Iris pigment epithelial cell (primary cell): ENCODE measurements at regions not wholly inside any gene's neighbourhood (a gene's known extent, or its start where the extent isn't known, plus 50 kb on each side); places are given as distances from the start of the nearest gene placed in this dataset.
"Not testable (repeated sequence)": the region's sequence is repeated elsewhere in the genome, so short reads cannot be mapped to it uniquely, and the experiment has no call there.

Source experiments
- DNase-seq: peaks from one replicate; pipeline ENCODE4 v3.0.0-alpha.2; 2011; ENCODE audit warnings: low read depth

- peak; percentile 9 for DNase-seq
Observed at GRCh38 chr15:87722941-87723691, 533.4 kb downstream of the NTRK3 start.

GRCh38 chr15:87720235-87720634, 536.3 kb downstream of the NTRK3 start:
- no peak for DNase-seq

- no peak for DNase-seq
Observed at GRCh38 chr15:87716422-87716821, 540.1 kb downstream of the NTRK3 start.

DNA sequence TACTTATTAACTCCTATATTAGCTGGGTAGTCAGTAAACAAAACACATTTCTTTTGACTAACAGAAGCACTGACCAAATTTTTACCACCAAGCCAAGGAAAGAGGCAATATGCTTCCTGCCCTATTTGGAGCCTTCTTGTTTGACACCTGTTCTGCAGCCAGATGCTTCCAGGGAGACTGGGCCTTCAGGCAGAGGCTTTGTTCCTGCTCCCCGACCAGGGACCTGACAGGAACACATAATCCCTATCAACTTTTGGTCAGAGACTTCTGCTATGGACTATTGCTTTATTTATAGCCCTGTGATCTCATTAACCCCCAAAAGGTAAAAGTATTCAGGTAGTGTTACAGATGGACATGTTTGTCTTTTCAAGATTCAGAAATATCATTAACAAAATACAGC, 541.3 kb downstream of the NTRK3 start:
- no peak for DNase-seq

DNA sequence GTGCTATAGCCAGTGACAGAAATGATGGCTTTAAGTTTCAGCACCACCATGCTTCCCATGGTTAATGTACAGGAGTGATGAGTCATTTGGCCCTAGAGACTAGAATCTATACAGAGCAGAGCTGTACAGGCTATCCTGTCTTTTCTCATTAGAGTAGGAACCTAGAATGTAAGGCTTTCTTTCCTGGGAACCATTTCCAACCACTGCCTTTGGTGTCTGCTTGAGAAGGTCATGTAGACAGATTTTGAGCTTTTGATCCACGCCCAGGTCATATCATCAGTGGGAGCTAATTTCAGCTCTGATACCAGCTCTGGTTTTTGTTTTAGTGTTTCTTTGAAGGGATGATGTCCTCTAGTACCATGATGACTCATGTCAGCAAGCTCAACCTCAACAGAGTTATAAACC, 543.1 kb downstream of the NTRK3 start:
- no peak for DNase-seq

- DNase-seq = no peak
Observed at GRCh38 chr15:87712211-87712610, 544.3 kb downstream of the NTRK3 start.

DNA sequence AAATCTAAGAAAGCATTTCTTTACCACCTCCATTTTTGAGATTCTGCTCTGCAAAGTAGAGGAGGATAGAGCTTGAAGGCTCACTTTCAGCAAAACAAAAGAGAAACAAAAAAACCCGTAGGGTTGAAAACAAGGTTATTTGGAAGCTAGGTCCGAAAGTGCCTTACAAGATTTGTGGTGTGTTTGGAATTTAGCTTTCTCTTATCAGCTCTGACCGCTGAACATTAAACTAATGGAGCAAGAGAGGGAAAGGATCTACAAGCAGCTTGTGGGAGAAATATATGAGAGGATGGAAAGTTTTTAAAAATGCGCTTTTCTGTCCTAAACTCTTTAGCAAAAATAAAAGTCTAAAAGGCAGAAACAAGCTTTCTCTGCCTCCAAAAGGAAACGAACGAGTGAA, 545.5 kb downstream of the NTRK3 start:
- DNase-seq = peak; percentile 8

DNA sequence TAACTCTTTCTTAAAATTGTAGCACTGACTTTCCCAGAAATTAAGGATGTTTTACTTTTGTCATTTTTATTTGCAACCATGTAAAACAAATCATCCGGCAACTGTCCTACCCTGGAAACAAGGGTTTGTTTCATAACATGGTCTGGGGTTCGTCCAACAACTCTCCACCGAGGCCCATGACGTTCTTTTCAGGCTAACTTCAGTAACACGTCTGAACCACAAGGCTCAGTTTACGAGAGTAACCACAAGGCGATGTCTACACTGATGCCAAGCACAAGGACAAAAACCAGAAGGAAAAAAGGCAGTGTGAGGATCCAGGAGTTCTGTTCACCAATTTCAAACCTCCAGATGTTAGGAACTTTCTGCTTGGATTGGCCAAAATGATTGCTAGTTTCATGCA, 546.1 kb downstream of the NTRK3 start:
- no peak for DNase-seq

- DNase-seq = no peak
Observed at GRCh38 chr15:87707566-87708130, 548.9 kb downstream of the NTRK3 start.

GRCh38 chr15:87707071-87707470, 549.5 kb downstream of the NTRK3 start:
- DNase-seq = no peak

DNA sequence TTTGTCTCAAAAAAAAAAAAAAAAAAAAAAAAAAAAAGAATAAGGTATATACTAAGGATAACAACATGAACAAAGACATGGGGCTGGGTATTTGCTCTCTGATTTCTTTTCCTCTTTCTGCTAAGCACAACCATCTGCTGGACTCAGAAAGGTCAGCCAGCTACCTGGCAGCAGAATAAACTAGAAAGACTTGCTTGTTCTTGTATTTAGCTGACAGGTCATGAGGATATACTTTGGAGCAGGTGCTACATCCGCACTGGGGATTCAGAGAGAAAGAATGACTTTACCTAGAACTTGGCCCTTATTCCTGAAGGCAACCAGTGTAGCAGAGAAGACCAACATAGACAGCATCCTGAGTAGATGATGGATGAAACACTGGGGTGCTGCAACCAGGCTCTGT, 550.5 kb downstream of the NTRK3 start:
- no peak for DNase-seq

DNA sequence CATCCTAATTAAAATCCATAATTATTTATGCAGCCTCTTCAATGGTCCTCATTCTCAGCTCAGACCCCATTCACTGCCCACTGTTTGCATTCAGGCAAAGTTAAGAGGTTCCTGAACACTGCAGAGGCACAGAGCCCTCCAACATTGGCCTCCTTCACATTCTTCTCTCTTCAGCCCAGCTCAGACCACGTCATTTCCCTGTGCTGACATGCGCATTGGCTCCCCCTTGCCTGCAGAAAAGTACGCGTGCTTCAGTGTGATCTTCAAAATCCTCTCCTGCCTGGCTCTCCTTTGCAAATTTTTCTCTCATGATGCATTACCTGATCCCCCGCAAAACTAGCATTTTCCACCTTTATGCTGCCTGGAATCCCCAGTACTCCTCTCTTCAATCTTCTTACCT, 552.3 kb downstream of the NTRK3 start:
- no peak for DNase-seq

DNA sequence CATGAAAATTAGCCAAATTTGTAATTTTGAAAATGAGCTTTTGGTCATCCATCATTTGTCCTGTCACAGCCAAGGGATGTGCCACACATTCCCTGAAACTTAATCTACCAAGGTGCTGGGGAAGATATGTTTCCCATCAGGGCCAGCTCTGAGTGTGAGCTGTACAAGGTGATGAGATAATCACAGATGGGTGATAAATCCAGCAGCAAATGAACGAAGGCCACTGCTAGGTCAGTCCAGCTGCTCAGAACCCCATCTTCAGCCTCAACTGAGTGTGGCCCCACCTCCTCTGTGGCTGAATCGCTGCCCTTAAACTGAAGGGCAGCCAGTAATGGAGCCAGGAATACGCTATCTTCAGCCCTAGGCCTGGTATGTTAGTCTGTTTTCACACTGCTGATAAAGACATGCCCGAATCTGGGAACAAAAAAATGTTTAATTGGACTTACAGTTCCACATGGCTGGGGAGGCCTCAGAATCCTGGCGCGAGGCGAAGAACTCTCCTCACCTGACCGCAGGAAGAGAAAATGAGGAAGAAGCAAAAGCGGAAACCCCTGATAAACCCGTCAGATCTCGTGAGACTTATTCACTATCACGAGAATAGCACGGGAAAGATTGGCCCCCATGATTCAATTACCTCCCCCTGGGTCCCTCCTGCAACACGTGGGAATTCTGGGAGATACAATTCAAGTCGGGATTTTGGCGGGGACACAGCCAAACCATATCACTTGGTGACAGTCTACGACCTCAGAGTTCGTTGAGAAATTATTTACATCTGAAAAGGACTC, 553.0 kb downstream of the NTRK3 start:
- no peak for DNase-seq

DNA sequence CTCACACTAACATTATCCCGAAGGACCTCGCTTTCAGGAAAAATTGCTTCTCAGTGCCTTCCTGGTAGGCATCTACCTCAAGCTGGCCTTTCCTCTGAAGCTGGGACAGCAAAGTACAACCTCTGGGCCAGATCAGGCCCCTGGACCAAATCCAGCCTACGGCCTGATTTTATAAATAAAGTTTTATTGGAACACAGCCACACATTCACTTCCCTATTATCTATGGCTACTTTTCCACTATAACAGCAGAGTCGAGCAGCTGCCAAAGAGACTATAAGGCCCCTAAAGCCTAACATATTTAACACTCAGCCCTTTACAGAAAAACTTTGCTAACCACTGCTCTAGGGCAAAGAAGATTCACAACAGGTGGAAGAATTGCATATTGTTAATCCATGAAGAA, 554.3 kb downstream of the NTRK3 start:
- no peak for DNase-seq

DNA sequence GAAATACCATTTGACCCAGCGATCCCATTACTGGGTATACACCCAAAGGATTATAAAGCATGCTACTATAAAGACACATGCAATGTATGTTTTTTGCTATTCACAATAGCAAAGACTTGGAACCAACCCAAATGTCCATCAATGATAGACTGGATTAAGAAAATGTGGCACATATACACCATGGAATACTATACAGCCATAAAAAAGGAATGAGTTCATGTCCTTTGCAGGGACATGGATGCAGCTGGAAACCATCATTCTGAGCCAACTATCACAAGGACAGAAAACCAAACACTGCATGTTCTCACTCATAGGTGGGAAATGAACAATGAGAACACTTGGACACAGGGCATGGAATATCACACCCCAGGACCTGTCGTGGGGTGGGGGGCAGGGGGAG, 558.1 kb downstream of the NTRK3 start:
- DNase-seq = not testable (repeated sequence)

GRCh38 chr15:87689716-87690115, 566.8 kb downstream of the NTRK3 start:
- no peak for DNase-seq

DNA sequence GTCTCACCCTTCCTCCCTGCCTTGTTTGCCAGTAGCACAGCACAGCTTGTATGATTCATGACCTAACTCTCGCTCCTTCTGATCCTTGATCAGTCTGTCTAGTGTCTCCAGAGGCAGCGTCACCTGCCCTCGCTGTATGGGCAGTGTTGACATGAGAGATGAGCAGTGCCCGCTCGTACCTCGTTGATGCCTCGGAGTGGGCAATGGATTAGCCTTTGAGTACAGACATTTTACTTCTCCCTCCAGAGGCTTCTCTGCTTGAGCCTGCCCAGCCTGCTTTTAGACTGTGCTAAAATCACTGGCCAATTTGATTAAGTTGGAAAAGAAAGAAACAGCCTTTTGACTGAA, 569.0 kb downstream of the NTRK3 start:
- no peak for DNase-seq

- DNase-seq = no peak
Observed at GRCh38 chr15:87686841-87687522, 569.6 kb downstream of the NTRK3 start.

DNA sequence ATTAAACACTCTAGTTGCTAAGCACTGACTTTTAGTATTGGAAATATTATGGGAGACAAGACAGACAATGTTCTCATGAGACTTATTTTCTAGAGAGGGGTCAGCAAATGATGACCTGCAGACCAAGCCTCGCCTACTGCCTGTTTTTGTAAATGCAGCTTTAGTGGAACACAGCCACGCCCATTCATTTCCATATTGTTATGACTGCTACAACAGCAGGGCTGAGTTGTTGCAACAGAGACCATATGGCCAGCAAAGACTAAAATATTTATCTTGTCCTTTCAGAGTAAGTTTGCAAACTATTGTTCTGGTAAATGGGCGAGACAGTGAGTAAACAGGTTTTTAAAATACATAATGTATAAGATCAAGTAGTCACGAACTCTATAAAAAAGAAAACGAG, 570.2 kb downstream of the NTRK3 start:
- no peak for DNase-seq

GRCh38 chr15:87682527-87682926, 574.0 kb downstream of the NTRK3 start:
- no peak for DNase-seq

DNA sequence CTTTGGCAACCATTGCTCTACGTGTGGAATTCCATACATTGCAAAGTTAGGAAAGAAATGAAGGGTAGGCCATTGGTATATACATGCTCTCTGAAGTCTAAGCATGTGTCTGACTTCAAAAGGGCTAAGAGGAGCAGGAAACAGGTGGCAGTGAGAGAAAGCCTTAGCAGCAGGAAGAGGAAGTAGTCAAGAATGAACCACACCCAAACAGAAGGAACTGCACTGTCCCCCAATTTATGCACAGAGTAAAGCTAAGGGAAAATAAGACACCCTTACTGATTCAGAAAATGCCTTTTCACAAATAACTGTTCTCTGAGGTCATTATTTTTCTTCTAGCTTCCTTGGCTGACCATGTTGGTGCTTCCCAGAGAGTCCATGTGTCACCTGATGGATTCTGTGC, 575.4 kb downstream of the NTRK3 start:
- DNase-seq = no peak

GRCh38 chr15:87680208-87680607, 576.3 kb downstream of the NTRK3 start:
- DNase-seq = no peak

DNA sequence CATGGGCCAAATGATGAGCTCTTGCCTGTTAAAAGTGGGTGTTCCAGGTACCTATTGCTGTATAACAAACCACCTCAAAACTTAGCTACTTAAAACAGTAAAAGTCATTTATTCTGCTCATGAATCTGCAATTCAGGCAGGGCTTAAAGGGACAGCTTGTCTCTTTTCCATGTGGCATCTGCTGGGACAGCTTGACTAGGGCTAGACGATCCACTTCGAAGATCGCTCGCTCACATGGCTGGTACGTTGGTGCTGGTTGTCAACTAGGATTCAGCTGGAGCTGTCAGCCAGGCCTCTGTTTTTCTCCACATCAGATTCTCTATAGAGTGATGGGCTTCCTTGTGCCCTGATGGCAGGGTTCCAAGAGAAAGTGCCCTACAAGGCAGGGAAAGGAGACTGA, 581.3 kb downstream of the NTRK3 start:
- DNase-seq = no peak
